Gastrocnemius medialis (tissue), 4 donors: ENCODE measurements at regions not wholly inside any gene's neighbourhood (a gene's known extent, or its start where the extent isn't known, plus 50 kb on each side); places are given as distances from the start of the nearest gene placed in this dataset.

Experiments
- CTCF ChIP-seq, 5 experiments: fragments of 450-650 bp in 3 of 5; fragments of 200-600 bp in 2 of 5; sonication (generic) in 2 of 5; IDR thresholded peaks in 4 of 5; conservative IDR thresholded peaks in 1 of 5; 1 replicate in 4 of 5; 2 replicates in 1 of 5; pipeline ENCODE4 v1.5.1; 2016 to 2019; ENCODE audit warnings: antibody characterized with exemption in 5 of 5, mild to moderate bottlenecking in 3 of 5, moderate library complexity in 3 of 5
- POLR2A ChIP-seq, 2 donors: fragments of 450-650 bp; IDR thresholded peaks; one replicate each; pipeline ENCODE4 v1.6.1; 2017; ENCODE audit warnings: antibody characterized with exemption in 2 of 2, mild to moderate bottlenecking in 2 of 2, moderate library complexity in 2 of 2

- TF ChIP-seq POLR2A (IDR thresholded peaks at IDR 0.05) (no peak), CTCF (IDR thresholded peaks at IDR 0.05 in 4 of 5, conservative IDR thresholded peaks at IDR 0.05 in 1 of 5) (no peak)
These were observed 457.7 kb upstream of the MAF start for GRCh38 chr16:80058214-80058613.
